Activated B cell treated with CpG ODN at 0.5 μM for 24 hours (primary cell): ENCODE measurements at regions not wholly inside any gene's neighbourhood (a gene's known extent, or its start where the extent isn't known, plus 50 kb on each side); places are given as distances from the start of the nearest gene placed in this dataset.

Experiments
- ATAC-seq: fragments of 200-7000 bp; cut with Tn5 transposase; one replicate; pipeline ENCODE4 v1.10.0; 2021; ENCODE audit warnings: low read depth, mild to moderate bottlenecking, moderate library complexity
- CTCF ChIA-PET: fragments of 350-600 bp; sonication (Branson Sonifier 250); formaldehyde crosslinking; loops from one replicate; lab custom pipeline; 2021; ENCODE audit warnings: antibody characterized with exemption; lab: Charles Lee
- POLR2A ChIA-PET: fragments of 350-600 bp; sonication (Branson Sonifier 250); formaldehyde crosslinking; loops from one replicate; lab custom pipeline; 2021; ENCODE audit warnings: antibody characterized with exemption; lab: Charles Lee
- DNase-seq: peaks from one replicate; pipeline ENCODE4 v3.0.0; 2022
- H3K27ac Mint-ChIP-seq: one replicate; pipeline ENCODE4 v1.8.0; 2020; ENCODE audit warnings: mixed read lengths
- H3K27me3 Mint-ChIP-seq: one replicate; pipeline ENCODE4 v1.8.0; 2021; ENCODE audit warnings: mixed read lengths
- H3K36me3 Mint-ChIP-seq: one replicate; pipeline ENCODE4 v1.8.0; 2021; ENCODE audit warnings: low read depth, mixed read lengths
- H3K4me1 Mint-ChIP-seq: one replicate; pipeline ENCODE4 v1.8.0; 2021; ENCODE audit warnings: mixed read lengths
- H3K4me3 Mint-ChIP-seq: one replicate; pipeline ENCODE4 v1.8.0; 2020; ENCODE audit warnings: mild to moderate bottlenecking, mixed read lengths
- H3K9me3 Mint-ChIP-seq: one replicate; pipeline ENCODE4 v1.8.0; 2020; ENCODE audit warnings: mixed read lengths
- intact Hi-C: fragments of 100-400 bp; cut with micrococcal nuclease; formaldehyde crosslinking; loops from one replicate; pipeline ENCODE4 v1.15.1; 2024
- TF ChIP-seq, protein P1 (sequence below): fragments of 200-600 bp; IDR thresholded peaks from one replicate; pipeline ENCODE4 v1.8.0; 2022; ENCODE audit warnings: antibody characterized with exemption, mild to moderate bottlenecking

DNA sequence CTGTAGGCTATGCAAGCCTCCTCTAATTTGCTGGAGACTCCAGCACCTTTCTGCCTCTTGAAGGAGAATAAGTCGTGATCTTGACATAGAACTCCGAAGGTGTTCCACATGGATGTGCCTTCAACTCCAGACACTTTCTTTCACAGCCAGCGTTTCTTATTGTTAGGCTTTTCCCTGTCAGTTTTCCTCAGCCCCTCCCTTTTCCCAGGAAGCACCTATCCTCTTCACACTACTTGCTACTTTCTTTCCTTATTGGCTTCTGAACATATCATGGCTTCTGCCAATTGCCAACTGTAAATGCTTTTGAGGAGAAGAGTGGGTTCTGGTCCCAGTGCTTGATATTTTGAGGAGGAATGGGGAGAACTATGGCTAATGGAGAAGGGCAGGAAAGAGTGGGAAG is 216.3 kb upstream of the PGR start:
- Mint-ChIP-seq H3K27me3 (no peaks in the 10 kb centered on the region), H3K4me3 (no peak overlapping the region), H3K27ac (no peak overlapping the region), H3K4me1 (no peaks in the 10 kb centered on the region), H3K36me3 (no peaks in the 10 kb centered on the region), H3K9me3 (no peaks in the 10 kb centered on the region)
- ChIA-PET CTCF (no interaction called here), POLR2A (no interaction called here)
- intact Hi-C loops, result no loop called here
- TF ChIP-seq, protein P1, sequence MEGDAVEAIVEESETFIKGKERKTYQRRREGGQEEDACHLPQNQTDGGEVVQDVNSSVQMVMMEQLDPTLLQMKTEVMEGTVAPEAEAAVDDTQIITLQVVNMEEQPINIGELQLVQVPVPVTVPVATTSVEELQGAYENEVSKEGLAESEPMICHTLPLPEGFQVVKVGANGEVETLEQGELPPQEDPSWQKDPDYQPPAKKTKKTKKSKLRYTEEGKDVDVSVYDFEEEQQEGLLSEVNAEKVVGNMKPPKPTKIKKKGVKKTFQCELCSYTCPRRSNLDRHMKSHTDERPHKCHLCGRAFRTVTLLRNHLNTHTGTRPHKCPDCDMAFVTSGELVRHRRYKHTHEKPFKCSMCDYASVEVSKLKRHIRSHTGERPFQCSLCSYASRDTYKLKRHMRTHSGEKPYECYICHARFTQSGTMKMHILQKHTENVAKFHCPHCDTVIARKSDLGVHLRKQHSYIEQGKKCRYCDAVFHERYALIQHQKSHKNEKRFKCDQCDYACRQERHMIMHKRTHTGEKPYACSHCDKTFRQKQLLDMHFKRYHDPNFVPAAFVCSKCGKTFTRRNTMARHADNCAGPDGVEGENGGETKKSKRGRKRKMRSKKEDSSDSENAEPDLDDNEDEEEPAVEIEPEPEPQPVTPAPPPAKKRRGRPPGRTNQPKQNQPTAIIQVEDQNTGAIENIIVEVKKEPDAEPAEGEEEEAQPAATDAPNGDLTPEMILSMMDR, result no peak
- ATAC-seq, result no peak
- no peak for DNase-seq

DNA sequence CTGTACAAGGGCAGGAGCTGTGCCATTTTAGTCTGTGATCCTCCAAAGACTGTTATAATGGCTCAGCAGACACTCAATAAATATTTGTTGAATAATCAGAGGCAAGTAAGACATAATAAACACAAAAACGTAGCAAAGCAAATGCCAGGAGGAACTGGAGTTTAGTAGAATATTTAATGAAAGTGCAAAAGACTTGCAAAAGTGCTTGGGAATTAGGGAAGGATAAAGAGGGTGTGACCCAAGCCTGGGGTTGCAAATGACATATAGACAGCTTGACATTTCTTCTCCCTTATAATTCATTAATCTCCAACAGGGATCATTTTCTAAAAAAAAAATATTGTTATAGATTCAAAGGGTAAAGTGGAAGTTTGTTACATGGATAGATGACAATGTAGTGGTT is 212.7 kb upstream of the PGR start:
- H3K27ac Mint-ChIP-seq, result no peak overlapping the region
- H3K36me3 Mint-ChIP-seq, result no peaks in the 10 kb centered on the region
- TF ChIP-seq, protein P1, result no peak
- POLR2A ChIA-PET, result no interaction called here
- H3K4me1 Mint-ChIP-seq, result no peaks in the 10 kb centered on the region
- H3K9me3 Mint-ChIP-seq, result no peaks in the 10 kb centered on the region
- intact Hi-C loops, result no loop called here
- no peak overlapping the region for H3K4me3 Mint-ChIP-seq
- no peaks in the 10 kb centered on the region for H3K27me3 Mint-ChIP-seq
- ATAC-seq (no peak), DNase-seq (no peak)
- CTCF ChIA-PET, result no interaction called here

DNA sequence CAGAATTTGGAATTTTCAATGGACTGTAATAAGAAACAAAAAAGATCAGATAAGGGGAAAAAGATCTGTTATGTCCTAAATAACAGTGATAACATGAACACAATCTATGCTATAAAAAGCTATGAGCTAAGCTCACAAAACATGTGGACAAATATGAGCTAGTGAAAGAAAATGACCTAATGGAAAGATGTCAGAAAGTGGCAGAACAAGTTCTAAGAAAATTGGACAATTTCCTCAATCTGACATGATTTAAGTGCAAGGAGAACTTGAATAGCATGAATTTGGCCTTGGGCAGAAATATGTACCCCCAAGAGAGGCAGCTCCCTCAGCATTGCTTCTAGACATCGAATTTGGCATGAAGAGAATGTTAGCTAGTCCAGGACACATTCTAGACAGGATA is 212.0 kb upstream of the PGR start:
- intact Hi-C loops, result no loop called here
- DNase-seq (no peak), ATAC-seq (no peak)
- no peaks in the 10 kb centered on the region for H3K27me3 Mint-ChIP-seq
- no peak overlapping the region for H3K27ac Mint-ChIP-seq
- no peaks in the 10 kb centered on the region for H3K36me3 Mint-ChIP-seq
- no peak overlapping the region for H3K4me3 Mint-ChIP-seq
- ChIA-PET CTCF (no interaction called here), POLR2A (no interaction called here)
- H3K9me3 Mint-ChIP-seq, result no peaks in the 10 kb centered on the region
- TF ChIP-seq, protein P1, result no peak
- H3K4me1 Mint-ChIP-seq, result no peaks in the 10 kb centered on the region

DNA sequence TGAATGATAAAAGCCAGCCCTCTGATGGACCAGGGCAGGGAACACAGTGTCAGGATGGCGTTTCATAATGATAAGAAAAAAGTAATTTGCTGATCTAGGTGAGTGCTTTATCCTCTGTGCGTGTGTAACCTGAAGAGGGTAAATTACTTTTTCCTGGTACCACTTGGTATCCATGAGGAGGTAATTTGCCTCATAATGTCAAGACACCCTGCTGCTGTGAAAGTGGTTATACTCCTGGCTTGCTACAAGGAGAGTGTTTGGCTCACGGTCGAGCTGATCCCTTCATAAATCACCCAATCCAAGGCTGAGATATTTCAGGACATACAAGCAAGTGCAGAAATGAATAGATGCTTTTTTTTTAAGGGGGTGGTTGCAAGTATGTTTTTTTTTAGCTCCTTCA is 207.2 kb upstream of the PGR start:
- H3K4me3 Mint-ChIP-seq, result no peak overlapping the region
- H3K9me3 Mint-ChIP-seq, result no peaks in the 10 kb centered on the region
- intact Hi-C loops, result no loop called here
- TF ChIP-seq, protein P1, result no peak
- CTCF ChIA-PET, result no interaction called here
- POLR2A ChIA-PET, result no interaction called here
- DNase-seq (no peak), ATAC-seq (no peak)
- H3K27ac Mint-ChIP-seq, result no peak overlapping the region
- H3K36me3 Mint-ChIP-seq, result no peaks in the 10 kb centered on the region
- no peaks in the 10 kb centered on the region for H3K4me1 Mint-ChIP-seq
- H3K27me3 Mint-ChIP-seq, result no peaks in the 10 kb centered on the region

DNA sequence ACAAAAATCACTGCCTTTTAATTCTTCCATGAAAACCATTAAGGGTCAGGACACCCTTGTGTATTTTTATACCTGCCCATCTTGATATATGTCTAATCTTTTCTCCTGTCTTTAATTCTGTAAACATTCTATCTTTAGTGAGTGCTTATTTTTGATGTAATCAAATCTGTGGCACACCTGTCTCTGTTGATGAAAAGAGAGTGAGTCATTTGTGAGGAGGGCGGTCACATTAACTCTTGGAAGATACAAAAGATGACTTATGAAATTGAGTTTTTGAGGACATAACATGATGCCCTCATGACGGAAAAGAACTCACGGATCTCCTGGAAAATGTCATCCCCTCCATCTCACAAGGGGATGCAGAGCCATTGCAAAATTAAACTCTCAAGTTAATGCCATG is 206.5 kb upstream of the PGR start:
- POLR2A ChIA-PET, result no interaction called here
- ATAC-seq (no peak), DNase-seq (no peak)
- CTCF ChIA-PET, result no interaction called here
- H3K4me1 Mint-ChIP-seq, result no peaks in the 10 kb centered on the region
- H3K27ac Mint-ChIP-seq, result no peak overlapping the region
- intact Hi-C loops, result no loop called here
- no peaks in the 10 kb centered on the region for H3K27me3 Mint-ChIP-seq
- H3K4me3 Mint-ChIP-seq, result no peak overlapping the region
- H3K36me3 Mint-ChIP-seq, result no peaks in the 10 kb centered on the region
- TF ChIP-seq, protein P1, result no peak
- H3K9me3 Mint-ChIP-seq, result no peaks in the 10 kb centered on the region
